ENCODE measurements at regions not wholly inside any gene's neighbourhood (a gene's known extent, or its start where the extent isn't known, plus 50 kb on each side); places are given as distances from the start of the nearest gene placed in this dataset.

DNA sequence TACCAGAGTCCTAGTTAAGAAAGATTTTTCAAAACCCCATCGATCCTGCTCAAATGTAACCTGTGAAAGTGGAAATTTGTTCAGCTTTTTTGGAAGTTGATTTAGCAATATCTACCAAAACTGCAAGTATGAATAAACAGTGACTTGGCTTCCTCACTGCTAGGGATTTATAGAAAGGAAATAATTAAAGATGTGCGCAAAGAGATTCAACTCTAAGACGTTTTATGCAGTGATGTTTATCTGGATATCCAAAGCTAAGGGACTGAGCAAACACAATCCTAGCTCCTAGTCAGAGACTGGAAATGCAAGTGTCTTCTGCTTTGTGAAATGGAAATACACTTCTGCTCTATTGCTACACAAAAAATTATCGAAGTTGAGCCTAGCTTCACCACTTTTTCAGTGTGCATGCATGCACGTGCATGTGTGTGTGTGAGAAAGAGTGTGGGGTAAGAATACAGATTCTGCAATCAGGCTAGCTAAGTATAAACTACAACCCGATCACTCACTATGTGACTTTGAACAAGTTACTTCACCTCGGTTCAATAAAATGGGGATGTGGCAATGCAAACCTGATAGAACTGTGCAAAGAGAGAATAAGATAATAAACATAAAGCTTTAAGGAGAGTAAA is 52.1 kb upstream of the FOXF1 start:
- no peaks in the 10 kb centered on the region for H3K36me3 ChIP-seq (ENCODE audit: low read depth, low read length)
- no peaks in the 10 kb centered on the region for H3K4me1 ChIP-seq (ENCODE audit: insufficient read depth, low read length)
- H4K20me1 ChIP-seq (ENCODE audit: low read length) = no peaks in the 10 kb centered on the region
- POLR2A ChIA-PET (ENCODE audit: unreplicated experiment) = no interaction called here
- H3K9me3 ChIP-seq (ENCODE audit: low read length) = no peaks in the 10 kb centered on the region
- CTCF ChIA-PET = interaction anchor here (0.6 kb wide), 1 partner anchor 25 kb away, joined by 15 read pairs; no protein-coding TSS in a partner anchor
- intact Hi-C loops (cut with micrococcal nuclease) = no loop called here
- H3K9ac ChIP-seq (ENCODE audit: low read length) = no peak overlapping the region
- DNase-seq = no peak
- H3K27ac ChIP-seq (ENCODE audit: low read length) = no peak overlapping the region
- no peak overlapping the region for H2AFZ ChIP-seq (ENCODE audit: low read length)
- H3K27me3 ChIP-seq (ENCODE audit: low read length) = peaks cover 45% of the 10 kb centered on the region
- no peak overlapping the region for H3K4me2 ChIP-seq (ENCODE audit: low read length)
- no peak overlapping the region for H3K4me3 ChIP-seq (ENCODE audit: low read length)
- BruUV-seq (replicated peaks) = no TSS peak
- TF ChIP-seq CTCF (conservative IDR thresholded peaks at IDR 0.05; ENCODE audit: low read depth, low read length) (no peak), EZH2phosphoT487 (IDR thresholded peaks at IDR 0.05; ENCODE audit: borderline replicate concordance, low read length) (no peak), EZH2 (IDR thresholded peaks at IDR 0.05; ENCODE audit: low read length, unreplicated experiment) (no peak)
- H3K79me2 ChIP-seq (ENCODE audit: low read length) = no peaks in the 10 kb centered on the region
- H3F3A ChIP-seq (ENCODE audit: low read length, unreplicated experiment) = no peaks in the 10 kb centered on the region
- no peak for ATAC-seq
- H3K9me2 ChIP-seq (replicated peaks; ENCODE audit: low read length) = no peaks in the 10 kb centered on the region

DNA sequence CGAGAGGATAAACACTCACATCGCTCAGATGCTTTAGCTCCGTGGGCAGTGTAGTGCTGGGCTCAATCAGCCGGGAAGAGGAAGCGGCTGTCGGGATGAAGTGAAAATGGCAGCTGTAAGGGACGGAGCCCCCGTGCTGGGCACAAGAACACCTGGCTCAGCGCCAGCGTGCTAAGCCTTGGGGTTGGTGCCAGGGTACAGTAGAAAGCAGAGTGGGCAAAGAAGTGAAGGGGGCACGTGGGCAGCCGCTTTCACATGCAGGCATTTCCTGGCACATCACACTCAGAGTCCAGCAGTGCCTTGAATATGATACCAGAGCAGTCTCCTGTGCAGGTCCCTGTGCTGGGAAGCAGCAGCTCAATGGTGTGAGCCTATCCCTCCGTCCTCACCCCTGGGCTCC is 51.1 kb upstream of the FOXF1 start:
- H3K36me3 ChIP-seq (ENCODE audit: low read depth, low read length) = no peaks in the 10 kb centered on the region
- BruUV-seq (replicated peaks) = no TSS peak
- H3K27me3 ChIP-seq (ENCODE audit: low read length) = peaks cover 45% of the 10 kb centered on the region
- DNase-seq (no peak), ATAC-seq (no peak)
- no peaks in the 10 kb centered on the region for H3K79me2 ChIP-seq (ENCODE audit: low read length)
- H3K27ac ChIP-seq (ENCODE audit: low read length) = no peak overlapping the region
- H3K9ac ChIP-seq (ENCODE audit: low read length) = no peak overlapping the region
- ChIA-PET POLR2A (ENCODE audit: unreplicated experiment) (no interaction called here), CTCF (no interaction called here)
- TF ChIP-seq EZH2phosphoT487 (IDR thresholded peaks at IDR 0.05; ENCODE audit: borderline replicate concordance, low read length) = no peak
- TF ChIP-seq CTCF (conservative IDR thresholded peaks at IDR 0.05; ENCODE audit: low read depth, low read length) = no peak
- no peak for TF ChIP-seq EZH2 (IDR thresholded peaks at IDR 0.05; ENCODE audit: low read length, unreplicated experiment)
- no peaks in the 10 kb centered on the region for H4K20me1 ChIP-seq (ENCODE audit: low read length)
- H3K4me1 ChIP-seq (ENCODE audit: insufficient read depth, low read length) = no peaks in the 10 kb centered on the region
- H3K9me3 ChIP-seq (ENCODE audit: low read length) = no peaks in the 10 kb centered on the region
- intact Hi-C loops (cut with micrococcal nuclease) = no loop called here
- no peak overlapping the region for H2AFZ ChIP-seq (ENCODE audit: low read length)
- H3K4me2 ChIP-seq (ENCODE audit: low read length) = no peak overlapping the region
- no peak overlapping the region for H3K4me3 ChIP-seq (ENCODE audit: low read length)
- H3F3A ChIP-seq (ENCODE audit: low read length, unreplicated experiment) = no peaks in the 10 kb centered on the region
- no peaks in the 10 kb centered on the region for H3K9me2 ChIP-seq (replicated peaks; ENCODE audit: low read length)

Data from PC-3 (cell line).